SIG-M5 treated with dmso at 0.1 percent for 504 hours (cell line): ENCODE measurements at regions not wholly inside any gene's neighbourhood (a gene's known extent, or its start where the extent isn't known, plus 50 kb on each side); places are given as distances from the start of the nearest gene placed in this dataset.
A peak's percentile ranks its signal among the peaks of the same experiment; 100 is the strongest.

Experiments
- DNase-seq: peaks from one replicate; lab custom pipeline; 2025; ENCODE audit not compliant: unreplicated experiment; lab: John Stamatoyannopoulos, UW

DNA sequence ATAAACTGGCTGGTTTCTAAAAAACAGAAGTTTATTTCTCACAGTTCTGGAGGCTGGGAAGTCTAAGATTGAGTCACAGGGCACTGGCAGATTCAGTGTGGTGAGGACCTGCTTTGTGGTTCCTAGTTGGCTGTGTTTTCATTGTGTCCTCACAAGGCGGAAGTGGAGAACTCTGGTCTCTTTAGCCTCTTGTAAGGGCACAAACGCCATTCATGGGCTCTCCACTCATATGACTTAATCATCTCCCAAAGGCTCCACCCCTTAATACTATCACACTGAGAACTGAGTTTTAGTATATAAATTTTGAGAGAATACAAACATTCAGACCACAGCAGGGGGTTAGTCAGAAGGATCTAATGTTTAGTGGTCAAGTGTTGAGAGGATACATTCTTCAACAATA, 208.2 kb downstream of the SEC61B start:
- peak; percentile 65 for DNase-seq

DNA sequence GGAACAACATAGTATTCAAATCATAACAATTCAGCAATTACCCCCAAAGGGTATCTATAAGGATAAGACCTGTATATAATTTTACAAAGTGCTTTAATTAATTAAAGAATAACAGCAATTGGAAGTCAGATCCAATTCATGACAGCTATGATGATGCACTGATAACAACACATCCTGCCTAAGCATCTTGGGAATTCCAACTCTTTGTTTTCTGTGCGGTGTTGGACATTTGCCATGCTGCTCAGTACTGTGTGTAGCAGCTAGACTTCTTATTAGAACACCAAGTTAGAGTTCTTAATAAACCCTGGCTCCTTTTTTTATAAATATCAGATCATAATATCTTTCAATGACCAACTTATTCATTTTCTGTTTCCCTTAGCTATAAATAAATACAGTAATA, 209.0 kb downstream of the SEC61B start:
- no peak for DNase-seq

DNA sequence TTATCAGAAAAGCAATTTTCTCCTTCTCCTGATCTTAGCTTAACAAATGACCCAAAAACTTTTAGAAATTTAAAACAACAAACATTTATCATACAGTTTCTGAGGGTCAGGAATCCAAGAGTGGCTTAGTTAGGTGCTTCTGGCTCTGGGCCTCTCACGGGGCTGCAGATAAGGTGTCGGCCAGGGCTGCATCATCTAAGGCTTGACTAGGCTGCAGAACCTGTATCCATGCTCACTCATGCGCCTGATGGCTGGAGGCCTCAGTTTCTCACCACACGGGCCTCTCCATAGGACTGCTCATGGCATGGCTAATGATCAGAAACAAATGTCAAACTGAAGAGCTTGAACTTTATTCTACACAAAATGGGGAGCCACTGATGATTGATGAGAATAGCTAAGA, 210.0 kb downstream of the SEC61B start:
- no peak for DNase-seq

DNA sequence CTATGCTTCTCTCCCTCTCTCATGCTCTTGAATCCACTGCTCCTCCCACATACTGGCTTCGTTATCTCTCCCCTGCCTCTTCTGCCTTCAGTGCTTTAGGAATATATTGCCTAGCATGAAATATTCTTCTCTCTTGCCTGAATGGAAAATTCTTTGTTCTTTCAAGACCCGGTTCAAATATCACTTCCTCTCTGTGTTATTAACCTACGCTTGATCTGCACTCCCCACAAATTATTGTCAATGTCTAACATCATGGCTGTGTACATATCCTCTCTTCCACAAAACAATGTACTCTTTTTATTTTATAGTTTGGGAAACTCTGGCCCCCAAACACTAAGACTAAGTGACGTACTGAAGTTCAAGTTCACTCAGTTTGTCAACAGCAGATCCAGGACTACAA, 211.0 kb downstream of the SEC61B start:
- no peak for DNase-seq

DNA sequence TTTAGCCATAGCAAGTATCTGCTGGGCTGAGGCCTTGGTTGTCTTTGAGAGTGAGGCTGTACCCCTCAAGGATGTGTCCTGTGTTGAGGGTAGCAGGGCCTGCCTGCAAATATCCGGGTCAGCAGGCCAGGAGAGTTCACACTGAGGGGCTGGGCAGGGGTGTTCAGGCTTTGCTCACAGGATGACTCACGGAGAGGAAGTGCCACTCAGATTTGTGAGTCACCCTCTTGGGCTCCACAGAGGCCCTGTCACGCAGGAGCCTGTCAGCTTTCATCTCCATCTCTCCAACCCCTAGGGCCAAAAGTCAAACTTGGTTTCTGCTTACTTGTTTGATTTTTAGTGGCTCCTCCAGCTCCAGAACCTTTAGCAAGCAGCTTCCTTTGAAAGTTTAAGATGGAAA, 211.5 kb downstream of the SEC61B start:
- DNase-seq = peak; percentile 78

DNA sequence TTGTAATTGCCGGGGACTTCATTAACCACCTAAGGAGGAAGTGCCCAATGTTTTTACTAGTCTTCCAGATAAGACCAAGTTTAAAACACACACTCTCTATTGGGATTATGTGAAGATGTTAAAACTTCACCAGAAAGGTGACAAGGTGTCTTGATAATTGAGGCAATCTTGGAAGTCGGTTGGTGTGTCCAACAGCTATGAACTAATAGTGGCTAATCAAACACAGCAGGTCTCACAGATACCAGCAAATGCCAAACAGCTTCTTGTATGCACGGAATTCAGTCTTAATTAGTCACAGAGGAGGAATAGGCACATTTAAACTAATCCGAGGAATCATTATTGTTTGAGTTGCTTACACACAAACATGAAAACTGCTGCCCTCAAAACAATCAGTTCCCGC, 214.5 kb downstream of the SEC61B start:
- DNase-seq = no peak

DNA sequence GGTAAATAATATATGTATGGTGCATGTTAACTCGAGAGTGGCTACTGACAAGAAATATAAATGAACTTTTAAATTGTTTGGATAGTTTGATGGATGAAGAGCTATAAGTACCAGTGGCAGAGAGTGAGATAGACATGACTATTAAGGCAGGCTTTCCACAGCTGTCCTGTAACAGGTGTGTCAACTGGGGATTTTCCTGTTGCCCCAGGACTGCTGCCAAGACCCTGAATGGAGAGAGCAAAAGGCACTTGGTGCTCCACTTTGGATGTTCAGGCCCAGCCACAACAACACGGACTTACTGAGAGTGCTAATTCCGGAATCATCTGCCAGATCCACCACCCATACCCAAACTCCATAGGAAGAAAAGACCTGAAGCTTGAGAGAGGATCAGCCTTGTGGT, 215.1 kb downstream of the SEC61B start:
- DNase-seq = no peak

DNA sequence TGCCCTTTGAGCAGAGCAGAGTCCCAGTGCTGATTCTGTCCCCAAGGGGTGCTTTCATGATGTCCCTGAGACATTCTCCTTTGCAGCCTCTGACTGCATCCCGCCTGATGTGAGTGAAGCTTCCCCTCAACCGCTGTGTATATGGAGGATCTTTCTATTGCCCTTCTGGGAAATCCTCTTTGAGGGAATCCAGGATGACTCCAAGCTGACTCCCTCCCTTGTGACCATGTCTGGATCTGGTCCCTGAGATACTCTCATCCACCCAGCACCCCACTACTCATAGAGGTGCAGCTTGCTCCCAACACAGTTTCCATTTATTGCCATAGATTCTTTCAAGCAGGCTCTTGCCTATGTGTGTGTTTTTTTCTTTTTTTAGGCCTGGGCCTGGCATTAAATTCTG, 216.5 kb downstream of the SEC61B start:
- no peak for DNase-seq

DNA sequence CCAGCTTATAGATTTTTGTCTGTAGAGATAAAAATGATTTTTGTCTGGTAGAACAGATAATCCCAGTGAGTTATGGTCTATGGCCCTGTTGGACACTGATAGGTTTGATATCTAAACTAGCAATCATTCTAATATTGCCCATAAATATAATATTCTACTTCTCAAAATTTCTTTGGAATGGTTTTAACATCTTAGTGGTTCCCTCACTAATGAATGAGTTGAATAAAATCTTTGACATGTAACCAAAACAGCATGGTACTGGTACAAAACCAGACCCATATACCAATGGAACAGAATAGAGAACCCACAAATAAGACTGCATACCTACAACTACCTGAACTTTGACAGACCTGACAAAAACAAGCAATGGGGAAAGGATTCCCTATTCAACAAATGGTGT, 219.7 kb downstream of the SEC61B start:
- no peak for DNase-seq

DNA sequence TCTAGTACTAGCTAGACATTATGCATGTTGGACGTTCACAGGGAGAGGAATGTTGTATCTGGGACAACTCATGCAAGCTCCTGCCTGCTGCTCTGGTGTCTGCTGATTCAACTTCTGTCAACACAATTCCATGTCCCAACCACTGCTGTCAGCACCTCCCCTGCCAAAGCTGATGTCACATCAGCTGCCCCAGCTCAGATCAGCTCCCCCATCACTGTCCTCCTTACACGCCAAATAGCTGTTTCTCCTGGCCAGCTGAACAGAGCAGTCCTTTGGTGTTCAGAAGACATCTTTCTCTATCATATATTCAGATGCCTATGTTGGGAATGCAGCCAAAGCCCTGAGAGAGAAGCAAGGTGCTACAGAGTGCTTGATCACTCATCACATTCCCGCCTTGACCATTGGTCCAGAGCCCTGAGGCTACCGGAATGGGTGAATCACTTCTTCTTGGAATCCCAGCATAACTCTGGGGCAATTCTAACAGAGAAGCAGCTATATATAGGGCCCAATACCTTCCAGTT, 223.3 kb downstream of the SEC61B start:
- DNase-seq = no peak

DNA sequence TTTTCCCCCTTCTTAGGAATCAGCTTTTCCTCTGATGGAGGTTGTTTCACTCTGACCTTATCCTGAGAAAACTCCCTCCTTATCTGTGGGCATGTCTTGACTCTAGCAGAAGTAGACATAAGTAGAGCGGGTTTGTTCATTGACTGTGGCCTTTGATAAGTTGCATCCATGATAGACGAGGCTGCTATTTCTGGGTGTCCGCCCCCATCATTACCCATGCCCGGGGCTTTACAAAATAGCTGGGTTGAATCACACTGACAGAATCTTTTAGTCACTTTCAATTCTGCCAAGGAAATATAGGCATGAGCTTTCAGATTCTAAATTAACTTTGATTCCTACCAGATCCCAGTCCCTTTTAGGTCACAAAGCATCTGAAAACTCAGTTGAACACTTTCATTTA, 223.8 kb downstream of the SEC61B start:
- DNase-seq = no peak

DNA sequence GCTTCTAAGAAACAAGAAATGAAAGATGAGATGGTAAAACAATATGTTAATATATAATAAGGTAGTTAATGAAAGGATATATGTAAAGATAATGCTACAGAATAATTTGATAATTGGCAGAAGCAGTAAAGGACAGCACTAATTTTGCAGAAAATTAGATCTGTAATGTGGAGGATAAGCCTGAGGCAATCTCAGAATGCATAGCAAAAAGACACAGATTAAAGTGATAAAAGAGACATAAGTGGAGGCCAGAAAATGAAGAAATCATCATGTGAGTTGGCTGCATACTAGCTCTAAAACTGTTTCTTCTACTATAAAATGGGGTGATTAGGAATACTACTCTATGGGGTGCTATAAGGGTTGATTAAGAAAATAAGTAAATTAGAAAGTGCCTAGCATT, 225.9 kb downstream of the SEC61B start:
- no peak for DNase-seq

DNA sequence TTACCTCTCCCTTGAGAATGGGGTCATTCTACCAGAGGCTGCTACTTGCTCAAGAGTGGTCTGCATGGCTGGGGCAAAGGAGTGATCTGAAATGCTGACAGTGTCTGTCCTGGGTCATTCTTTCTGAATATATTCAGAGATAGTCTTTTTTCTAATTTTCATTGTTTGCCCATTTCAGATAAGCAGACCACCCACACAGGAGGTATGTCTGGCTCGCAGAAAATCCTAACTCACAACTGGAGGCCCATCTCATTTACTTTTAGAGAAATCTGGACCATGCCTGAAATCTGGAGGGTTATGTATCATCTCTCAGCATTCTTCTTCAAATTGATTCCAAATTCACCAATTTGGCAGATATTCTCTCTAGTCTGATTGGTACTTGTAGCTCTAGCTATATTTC, 227.6 kb downstream of the SEC61B start:
- DNase-seq = no peak

DNA sequence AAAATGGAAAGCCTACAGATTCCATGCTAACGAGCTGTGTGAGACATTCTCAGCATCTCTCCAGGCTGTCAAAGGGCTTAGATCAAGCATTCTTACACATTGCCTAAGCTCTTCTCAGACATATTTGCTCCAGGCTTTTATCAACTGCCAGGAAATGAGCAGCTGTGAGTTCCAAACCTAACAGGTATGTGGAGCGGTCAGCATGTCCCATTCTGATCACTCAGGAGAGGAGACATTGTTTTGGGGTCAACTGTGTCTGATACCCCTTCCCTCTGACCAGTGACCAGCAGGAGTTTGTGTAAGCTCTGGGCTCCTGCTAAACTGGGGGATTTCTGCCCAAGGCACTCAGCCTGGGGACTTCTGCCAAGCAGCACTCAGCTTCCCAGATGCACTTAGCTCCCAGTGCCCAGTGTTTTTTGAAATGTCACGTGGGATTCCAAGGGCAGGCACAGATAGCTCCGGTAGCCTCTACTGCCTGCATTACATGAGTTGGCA, 229.1 kb downstream of the SEC61B start:
- no peak for DNase-seq

DNA sequence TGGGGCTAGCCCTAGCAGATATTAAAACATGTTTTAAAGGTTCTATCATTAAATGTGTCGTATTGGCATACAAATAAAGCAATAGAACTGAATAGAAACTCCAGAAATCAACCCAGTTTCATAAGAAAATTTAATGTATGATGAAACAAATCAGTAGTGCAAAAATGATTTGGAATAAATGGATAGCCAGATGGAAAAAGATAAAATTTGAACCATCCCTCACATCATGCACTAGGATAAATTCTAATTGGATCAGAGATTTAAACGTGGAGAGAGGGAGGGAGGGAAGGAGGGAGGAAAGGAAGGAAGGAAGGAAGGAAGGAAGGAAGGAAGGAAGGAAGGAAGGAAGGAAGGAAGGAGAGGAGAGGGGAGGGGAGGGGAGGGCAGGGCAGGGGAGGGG, 235.3 kb downstream of the SEC61B start:
- no peak for DNase-seq

DNA sequence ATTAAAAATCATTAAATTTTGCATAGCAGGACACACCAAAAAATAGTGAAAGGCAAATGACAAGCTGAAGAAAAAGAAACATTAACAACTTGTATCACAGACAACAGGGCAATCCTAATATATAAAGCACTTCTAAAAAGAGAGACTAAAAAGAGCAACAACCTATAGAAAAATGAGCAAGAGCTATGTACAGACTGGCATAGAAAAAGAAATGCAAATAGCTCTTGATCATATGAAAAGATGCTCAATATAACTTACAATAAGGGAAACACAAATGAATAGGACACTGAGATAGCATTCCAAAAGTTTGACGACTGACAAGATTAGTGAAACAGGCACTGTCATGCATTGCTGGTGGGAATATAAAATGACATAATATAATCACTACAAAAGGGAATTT, 235.9 kb downstream of the SEC61B start:
- DNase-seq = no peak

DNA sequence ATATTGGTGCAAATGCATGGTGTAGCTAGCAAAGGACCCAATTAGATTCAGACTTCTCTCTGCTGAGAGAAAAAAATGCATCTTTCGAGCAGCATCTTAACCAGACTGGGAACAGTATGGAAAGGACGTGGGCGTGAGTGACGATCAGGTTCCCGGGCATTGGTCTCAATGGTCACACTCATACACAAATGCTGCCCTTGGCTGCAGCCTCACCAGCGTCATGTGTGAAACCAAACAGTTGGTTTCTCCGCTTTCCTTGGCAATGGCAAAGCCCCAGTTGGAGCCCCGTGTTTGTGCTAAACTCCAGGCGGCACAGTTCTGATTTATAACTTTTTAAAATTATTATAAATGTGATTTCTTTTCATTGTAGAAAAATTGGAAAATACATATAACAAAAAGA, 237.8 kb downstream of the SEC61B start:
- no peak for DNase-seq

DNA sequence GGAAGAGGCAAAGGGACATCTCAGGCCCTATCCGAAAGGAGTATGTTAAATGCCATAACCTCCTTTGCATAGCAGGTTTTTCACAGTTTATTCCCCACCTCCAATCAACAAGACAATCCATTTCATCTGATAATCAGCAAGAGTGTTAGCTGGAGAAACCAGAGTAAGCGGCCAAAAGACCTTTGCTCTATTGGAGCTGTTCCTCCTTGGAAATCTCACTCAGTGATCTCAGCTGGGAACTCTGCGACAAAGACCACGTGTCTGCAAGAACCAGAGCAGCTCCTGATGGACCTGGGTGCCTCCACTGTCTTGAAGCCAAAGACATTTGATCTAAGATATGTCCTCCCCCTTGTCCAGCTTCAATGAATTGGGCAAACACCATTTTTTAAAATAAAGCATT, 241.0 kb downstream of the SEC61B start:
- no peak for DNase-seq

DNA sequence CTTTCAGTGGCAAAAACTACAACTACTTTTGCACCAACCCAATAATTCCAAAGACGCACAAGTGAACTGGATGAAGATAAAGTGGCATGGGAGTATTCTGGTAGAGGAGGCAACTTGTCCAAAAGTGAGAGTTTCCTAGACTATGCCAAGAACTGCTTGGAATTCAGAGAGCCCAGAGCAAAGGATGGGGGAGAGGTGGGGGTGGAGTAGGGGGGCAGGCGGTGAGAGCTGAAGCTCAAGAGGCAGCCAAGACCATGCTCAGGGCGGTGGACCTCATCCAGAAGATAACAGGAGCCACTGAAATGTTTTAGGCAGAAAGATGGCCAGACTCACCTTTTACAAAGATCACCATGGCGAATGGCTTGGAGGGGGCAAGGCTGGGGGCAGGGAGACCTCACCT, 242.5 kb downstream of the SEC61B start:
- DNase-seq = no peak

DNA sequence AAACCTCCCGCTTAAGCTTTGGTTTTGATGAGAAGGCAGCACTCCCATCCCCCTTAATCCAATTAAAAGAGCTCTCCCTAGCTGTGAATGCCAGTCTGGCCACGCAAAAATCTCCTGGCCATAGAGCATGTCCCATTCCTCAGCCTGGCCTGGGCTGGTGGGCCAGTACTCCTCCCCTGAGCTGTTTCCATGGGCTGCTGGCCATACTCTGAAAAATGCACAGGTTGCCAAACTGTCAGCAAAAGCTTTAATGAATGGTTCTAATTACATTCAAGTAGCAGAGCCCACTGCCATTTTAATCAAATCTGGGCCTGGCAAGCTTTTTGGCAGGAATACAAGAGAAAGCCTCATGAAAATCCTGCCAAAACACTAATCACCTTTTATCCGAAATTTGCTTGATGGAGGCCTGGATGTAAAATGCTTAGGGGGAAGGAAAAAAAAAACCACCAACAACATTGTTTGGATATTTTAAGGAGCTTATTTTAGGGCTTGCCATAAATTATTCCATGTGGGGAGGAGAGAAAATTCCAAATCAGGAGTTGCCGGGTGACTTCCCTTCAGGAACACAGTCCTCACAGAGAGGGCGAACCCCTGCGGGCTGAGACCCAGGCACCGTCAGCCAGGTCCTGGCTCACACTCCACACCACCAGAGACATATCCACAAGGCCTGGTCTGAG, 243.3 kb downstream of the SEC61B start:
- no peak for DNase-seq

DNA sequence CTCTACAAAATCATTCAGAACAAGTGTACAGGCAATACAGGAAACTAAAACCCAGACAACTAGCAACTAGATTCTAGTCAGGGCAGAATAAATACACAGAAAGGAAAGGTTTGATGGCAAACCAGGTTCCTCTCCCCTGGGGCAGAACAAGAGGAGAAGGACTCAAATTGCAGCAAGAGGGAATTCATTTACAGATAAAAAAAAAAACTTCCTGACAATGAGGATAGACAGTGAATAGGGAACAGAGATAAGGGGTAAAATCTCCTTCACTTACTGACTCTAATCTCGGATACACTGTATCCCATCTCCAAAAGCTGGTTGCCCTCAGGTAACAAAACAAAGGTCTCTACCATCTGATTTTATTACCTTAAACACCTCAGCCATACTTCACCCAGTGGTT, 244.0 kb downstream of the SEC61B start:
- no peak for DNase-seq

DNA sequence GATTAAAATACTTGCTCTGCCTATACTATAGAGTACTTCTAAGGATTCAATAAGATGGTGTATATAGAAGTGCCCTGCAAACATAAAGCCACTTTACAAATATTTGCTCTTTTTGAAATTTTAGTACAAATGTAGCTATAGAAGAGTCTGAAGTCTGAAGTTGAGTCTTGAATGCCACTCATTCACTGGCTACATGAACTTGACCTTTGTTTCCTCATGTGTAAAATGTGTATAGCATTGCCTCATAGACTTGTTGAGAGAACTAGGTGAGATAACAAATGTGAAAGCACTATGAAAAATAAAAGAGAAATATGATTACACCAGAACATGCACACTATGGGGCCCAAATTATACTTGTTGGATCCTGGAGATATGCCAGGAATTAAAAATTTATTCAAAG, 244.7 kb downstream of the SEC61B start:
- DNase-seq = no peak

DNA sequence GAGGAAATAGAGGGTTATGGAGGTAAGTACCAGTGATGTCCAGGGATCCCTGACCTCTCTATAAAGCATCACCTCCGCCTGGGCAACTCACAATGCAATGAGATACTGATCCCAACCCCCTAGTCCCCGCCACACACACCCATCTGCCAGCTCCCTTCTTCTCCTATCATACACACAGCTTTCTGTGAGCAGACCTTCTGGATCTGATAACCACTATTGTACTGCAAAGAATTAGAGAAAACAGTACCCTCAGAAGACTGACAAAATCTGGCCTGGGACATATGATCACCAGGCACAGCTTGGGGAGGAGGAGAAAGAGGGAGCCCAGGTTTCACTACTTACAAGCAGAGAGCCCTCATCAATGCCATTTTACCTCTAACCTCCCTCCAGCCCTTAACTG, 249.0 kb downstream of the SEC61B start:
- DNase-seq = no peak
